Fibroblast of peridontal ligament (primary cell): ENCODE measurements at regions not wholly inside any gene's neighbourhood (a gene's known extent, or its start where the extent isn't known, plus 50 kb on each side); places are given as distances from the start of the nearest gene placed in this dataset.

Experiments used
- DNase-seq: peaks from one replicate; pipeline ENCODE4 v3.0.0-alpha.2; 2010; ENCODE audit errors: extremely low read depth

GRCh38 chr14:26995301-26995700 is 397.5 kb upstream of the NOVA1 start:
- DNase-seq: no peak

GRCh38 chr14:26996246-26996645 is 398.4 kb upstream of the NOVA1 start:
- DNase-seq: peak; percentile 34

- DNase-seq: no peak
Observed at GRCh38 chr14:27002179-27002578, 404.3 kb upstream of the NOVA1 start.

- no peak for DNase-seq
Observed at GRCh38 chr14:27006570-27006969, 408.7 kb upstream of the NOVA1 start.

GRCh38 chr14:27008187-27008586 is 410.4 kb upstream of the NOVA1 start:
- no peak for DNase-seq

GRCh38 chr14:27012641-27013040 is 414.8 kb upstream of the NOVA1 start:
- DNase-seq: no peak

GRCh38 chr14:27013678-27014077 is 415.8 kb upstream of the NOVA1 start:
- no peak for DNase-seq

- peak; percentile 17 for DNase-seq
Observed at GRCh38 chr14:27015065-27015464, 417.2 kb upstream of the NOVA1 start.

GRCh38 chr14:27025648-27026047 is 427.8 kb upstream of the NOVA1 start:
- no peak for DNase-seq

- DNase-seq: no peak
Observed at GRCh38 chr14:27026097-27026496, 428.3 kb upstream of the NOVA1 start.

- no peak for DNase-seq
Observed at GRCh38 chr14:27040552-27040951, 442.7 kb upstream of the NOVA1 start.

- DNase-seq: no peak
Observed at GRCh38 chr14:27049701-27050100, 451.9 kb upstream of the NOVA1 start.

- DNase-seq: no peak
Observed at GRCh38 chr14:27050208-27050607, 452.4 kb upstream of the NOVA1 start.

- no peak for DNase-seq
Observed at GRCh38 chr14:27056586-27056985, 458.8 kb upstream of the NOVA1 start.

GRCh38 chr14:27061299-27061698 is 463.5 kb upstream of the NOVA1 start:
- no peak for DNase-seq

- no peak for DNase-seq
Observed at GRCh38 chr14:27063959-27064358, 466.1 kb upstream of the NOVA1 start.

GRCh38 chr14:27065886-27066285 is 468.1 kb upstream of the NOVA1 start:
- no peak for DNase-seq

GRCh38 chr14:27067961-27068360 is 470.1 kb upstream of the NOVA1 start:
- no peak for DNase-seq

- no peak for DNase-seq
Observed at GRCh38 chr14:27072589-27072988, 474.8 kb upstream of the NOVA1 start.

GRCh38 chr14:27075503-27075902 is 477.7 kb upstream of the NOVA1 start:
- DNase-seq: no peak

- no peak for DNase-seq
Observed at GRCh38 chr14:27077214-27077613, 479.4 kb upstream of the NOVA1 start.

- no peak for DNase-seq
Observed at GRCh38 chr14:27077710-27078109, 479.9 kb upstream of the NOVA1 start.

GRCh38 chr14:27078191-27078590 is 480.4 kb upstream of the NOVA1 start:
- no peak for DNase-seq

GRCh38 chr14:27079716-27080115 is 481.9 kb upstream of the NOVA1 start:
- no peak for DNase-seq

GRCh38 chr14:27085500-27085899 is 487.7 kb upstream of the NOVA1 start:
- no peak for DNase-seq
